ENCODE measurements at regions not wholly inside any gene's neighbourhood (a gene's known extent, or its start where the extent isn't known, plus 50 kb on each side); places are given as distances from the start of the nearest gene placed in this dataset.

- no peak for TF ChIP-seq CTCF (IDR thresholded peaks at IDR 0.05)
- no peak for TF ChIP-seq POLR2A (IDR thresholded peaks at IDR 0.05; ENCODE audit: low read depth)
Measured at GRCh38 chrX:40245488-40246071, 147.8 kb upstream of the BCOR start.

Measured in esophagus muscularis mucosa (tissue), 3 donors.